ENCODE measurements at regions not wholly inside any gene's neighbourhood (a gene's known extent, or its start where the extent isn't known, plus 50 kb on each side); places are given as distances from the start of the nearest gene placed in this dataset.

- Histone ChIP-seq H3K9me3 (replicated peaks) (no peaks in the 10 kb centered on the region), H3K27ac (no peak overlapping the region), H3K4me3 (no peak overlapping the region), H3K27me3 (replicated peaks) (no peaks in the 10 kb centered on the region), H3K4me1 (replicated peaks) (no peaks in the 10 kb centered on the region), H3K36me3 (no peaks in the 10 kb centered on the region)
- no peak for DNase-seq (ENCODE audit: low read depth in 1 of 2, low spot score in 2 of 2)
Measured at GRCh38 chr4:116913451-116913850, 171.9 kb downstream of the TRAM1L1 start.

- no peak for DNase-seq (ENCODE audit: low read depth in 1 of 2, low spot score in 2 of 2)
- Histone ChIP-seq H3K36me3 (no peaks in the 10 kb centered on the region), H3K27me3 (replicated peaks) (0 out of 2 replicates have a peak, but pooled peaks cover 2% of the 10 kb centered on the region), H3K4me3 (no peak overlapping the region), H3K4me1 (replicated peaks) (no peaks in the 10 kb centered on the region), H3K9me3 (replicated peaks) (no peaks in the 10 kb centered on the region), H3K27ac (no peak overlapping the region)
Measured at GRCh38 chr4:116906758-116907157, 178.6 kb downstream of the TRAM1L1 start.

- Histone ChIP-seq H3K27ac (no peak overlapping the region), H3K4me1 (replicated peaks) (no peaks in the 10 kb centered on the region), H3K9me3 (replicated peaks) (no peaks in the 10 kb centered on the region), H3K36me3 (no peaks in the 10 kb centered on the region), H3K4me3 (no peak overlapping the region), H3K27me3 (replicated peaks) (0 out of 2 replicates have a peak, but pooled peaks cover 2% of the 10 kb centered on the region)
- DNase-seq (ENCODE audit: low read depth in 1 of 2, low spot score in 2 of 2), result no peak
Measured at GRCh38 chr4:116899561-116899960, 185.8 kb downstream of the TRAM1L1 start.

GRCh38 chr4:116885579-116885978 lies 199.8 kb downstream of the TRAM1L1 start:
- Histone ChIP-seq H3K27ac (no peak overlapping the region), H3K4me1 (replicated peaks) (no peaks in the 10 kb centered on the region), H3K27me3 (replicated peaks) (no peaks in the 10 kb centered on the region), H3K36me3 (no peaks in the 10 kb centered on the region), H3K4me3 (no peak overlapping the region), H3K9me3 (replicated peaks) (no peaks in the 10 kb centered on the region)
- DNase-seq (ENCODE audit: low read depth in 1 of 2, low spot score in 2 of 2), result no peak

GRCh38 chr4:116882503-116882902 lies 202.9 kb downstream of the TRAM1L1 start:
- no peak for DNase-seq (ENCODE audit: low read depth in 1 of 2, low spot score in 2 of 2)
- Histone ChIP-seq H3K36me3 (no peaks in the 10 kb centered on the region), H3K27ac (no peak overlapping the region), H3K4me3 (no peak overlapping the region), H3K4me1 (replicated peaks) (no peaks in the 10 kb centered on the region), H3K9me3 (replicated peaks) (no peaks in the 10 kb centered on the region), H3K27me3 (replicated peaks) (no peaks in the 10 kb centered on the region)

- no peaks in the 10 kb centered on the region for H3K27me3 ChIP-seq (replicated peaks)
Measured at GRCh38 chr4:116881077-116881476, 204.3 kb downstream of the TRAM1L1 start.

GRCh38 chr4:116880625-116881024 lies 204.8 kb downstream of the TRAM1L1 start:
- Histone ChIP-seq H3K27me3 (replicated peaks) (no peaks in the 10 kb centered on the region), H3K4me1 (replicated peaks) (no peaks in the 10 kb centered on the region), H3K4me3 (no peak overlapping the region), H3K9me3 (replicated peaks) (no peaks in the 10 kb centered on the region), H3K36me3 (no peaks in the 10 kb centered on the region), H3K27ac (no peak overlapping the region)
- DNase-seq (ENCODE audit: low read depth in 1 of 2, low spot score in 2 of 2), result no peak

More at GRCh38 chr4:116881077-116881476, 204.3 kb downstream of the TRAM1L1 start:
- no peaks in the 10 kb centered on the region for H3K4me1 ChIP-seq (replicated peaks)
- no peaks in the 10 kb centered on the region for H3K36me3 ChIP-seq
- DNase-seq (ENCODE audit: low read depth in 1 of 2, low spot score in 2 of 2), result no peak
- H3K9me3 ChIP-seq (replicated peaks), result no peaks in the 10 kb centered on the region
- no peak overlapping the region for H3K27ac ChIP-seq
- no peak overlapping the region for H3K4me3 ChIP-seq

GRCh38 chr4:116878280-116878679 lies 207.1 kb downstream of the TRAM1L1 start:
- Histone ChIP-seq H3K4me3 (no peak overlapping the region), H3K27me3 (replicated peaks) (no peaks in the 10 kb centered on the region), H3K9me3 (replicated peaks) (no peaks in the 10 kb centered on the region), H3K36me3 (no peaks in the 10 kb centered on the region), H3K4me1 (replicated peaks) (no peaks in the 10 kb centered on the region), H3K27ac (no peak overlapping the region)
- DNase-seq (ENCODE audit: low read depth in 1 of 2, low spot score in 2 of 2), result no peak

GRCh38 chr4:116877069-116877468 lies 208.3 kb downstream of the TRAM1L1 start:
- no peaks in the 10 kb centered on the region for H3K36me3 ChIP-seq
- DNase-seq (ENCODE audit: low read depth in 1 of 2, low spot score in 2 of 2), result no peak
- no peaks in the 10 kb centered on the region for H3K27me3 ChIP-seq (replicated peaks)
- no peak overlapping the region for H3K4me3 ChIP-seq
- H3K9me3 ChIP-seq (replicated peaks), result no peaks in the 10 kb centered on the region
- H3K4me1 ChIP-seq (replicated peaks), result no peaks in the 10 kb centered on the region
- no peak overlapping the region for H3K27ac ChIP-seq

GRCh38 chr4:116872941-116873340 lies 212.4 kb downstream of the TRAM1L1 start:
- Histone ChIP-seq H3K9me3 (replicated peaks) (no peaks in the 10 kb centered on the region), H3K27me3 (replicated peaks) (no peaks in the 10 kb centered on the region), H3K27ac (no peak overlapping the region), H3K4me3 (no peak overlapping the region), H3K36me3 (no peaks in the 10 kb centered on the region), H3K4me1 (replicated peaks) (no peaks in the 10 kb centered on the region)
- no peak for DNase-seq (ENCODE audit: low read depth in 1 of 2, low spot score in 2 of 2)

GRCh38 chr4:116872308-116872707 lies 213.1 kb downstream of the TRAM1L1 start:
- DNase-seq (ENCODE audit: low read depth in 1 of 2, low spot score in 2 of 2), result no peak
- Histone ChIP-seq H3K36me3 (no peaks in the 10 kb centered on the region), H3K4me3 (no peak overlapping the region), H3K9me3 (replicated peaks) (no peaks in the 10 kb centered on the region), H3K27me3 (replicated peaks) (no peaks in the 10 kb centered on the region), H3K27ac (no peak overlapping the region), H3K4me1 (replicated peaks) (no peaks in the 10 kb centered on the region)

GRCh38 chr4:116870686-116871085 lies 214.7 kb downstream of the TRAM1L1 start:
- H3K9me3 ChIP-seq (replicated peaks), result no peaks in the 10 kb centered on the region
- no peak for DNase-seq (ENCODE audit: low read depth in 1 of 2, low spot score in 2 of 2)
- H3K36me3 ChIP-seq, result no peaks in the 10 kb centered on the region
- H3K4me3 ChIP-seq, result no peak overlapping the region
- H3K27me3 ChIP-seq (replicated peaks), result no peaks in the 10 kb centered on the region
- no peak overlapping the region for H3K27ac ChIP-seq
- H3K4me1 ChIP-seq (replicated peaks), result no peaks in the 10 kb centered on the region

GRCh38 chr4:116866106-116866505 lies 219.3 kb downstream of the TRAM1L1 start:
- Histone ChIP-seq H3K36me3 (no peaks in the 10 kb centered on the region), H3K9me3 (replicated peaks) (no peaks in the 10 kb centered on the region), H3K27ac (no peak overlapping the region), H3K4me1 (replicated peaks) (no peaks in the 10 kb centered on the region), H3K27me3 (replicated peaks) (no peaks in the 10 kb centered on the region; the same call in 1 of the 2 replicates), H3K4me3 (no peak overlapping the region)
- DNase-seq (ENCODE audit: low read depth in 1 of 2, low spot score in 2 of 2), result no peak

GRCh38 chr4:116862592-116862991 lies 222.8 kb downstream of the TRAM1L1 start:
- Histone ChIP-seq H3K4me3 (no peak overlapping the region), H3K27me3 (replicated peaks) (no peaks in the 10 kb centered on the region; the same call in 1 of the 2 replicates), H3K36me3 (no peaks in the 10 kb centered on the region), H3K27ac (no peak overlapping the region), H3K4me1 (replicated peaks) (no peaks in the 10 kb centered on the region), H3K9me3 (replicated peaks) (no peaks in the 10 kb centered on the region)
- DNase-seq (ENCODE audit: low read depth in 1 of 2, low spot score in 2 of 2), result no peak

GRCh38 chr4:116860891-116861290 lies 224.5 kb downstream of the TRAM1L1 start:
- no peak for DNase-seq (ENCODE audit: low read depth in 1 of 2, low spot score in 2 of 2)
- Histone ChIP-seq H3K4me3 (no peak overlapping the region), H3K36me3 (no peaks in the 10 kb centered on the region), H3K27me3 (replicated peaks) (no peaks in the 10 kb centered on the region; the same call in 1 of the 2 replicates), H3K4me1 (replicated peaks) (no peaks in the 10 kb centered on the region), H3K9me3 (replicated peaks) (no peaks in the 10 kb centered on the region), H3K27ac (no peak overlapping the region)
